ENCODE measurements at regions not wholly inside any gene's neighbourhood (a gene's known extent, or its start where the extent isn't known, plus 50 kb on each side); places are given as distances from the start of the nearest gene placed in this dataset.
"Not testable (repeated sequence)": the region's sequence is repeated elsewhere in the genome, so short reads cannot be mapped to it uniquely, and the experiment has no call there.

- H3K27me3 Mint-ChIP-seq, result no peaks in the 10 kb centered on the region
- H3K4me3 Mint-ChIP-seq, result no peak overlapping the region
- peaks cover 3% of the 10 kb centered on the region for H3K9me3 Mint-ChIP-seq
- H3K4me1 Mint-ChIP-seq, result no peaks in the 10 kb centered on the region
- ChIA-PET CTCF (no interaction called here), POLR2A (no interaction called here)
- no peak for DNase-seq
- no peaks in the 10 kb centered on the region for H3K36me3 Mint-ChIP-seq (ENCODE audit: low read depth)
- H3K27ac Mint-ChIP-seq, result no peak overlapping the region
Measured at GRCh38 chr5:24141046-24141445, 503.7 kb downstream of the CDH10 start.

- H3K27ac Mint-ChIP-seq, result no peak overlapping the region
- no peak overlapping the region for H3K4me3 Mint-ChIP-seq
- no peaks in the 10 kb centered on the region for H3K27me3 Mint-ChIP-seq
- CTCF ChIA-PET, result no interaction called here
- no peak for DNase-seq
- no peaks in the 10 kb centered on the region for H3K36me3 Mint-ChIP-seq (ENCODE audit: low read depth)
- no peaks in the 10 kb centered on the region for H3K4me1 Mint-ChIP-seq
- H3K9me3 Mint-ChIP-seq, result peaks cover 3% of the 10 kb centered on the region
- POLR2A ChIA-PET, result no interaction called here
Measured at GRCh38 chr5:24142341-24142740, 502.4 kb downstream of the CDH10 start.

- H3K9me3 Mint-ChIP-seq, result peaks cover 4% of the 10 kb centered on the region
- no peaks in the 10 kb centered on the region for H3K27me3 Mint-ChIP-seq
- no peaks in the 10 kb centered on the region for H3K4me1 Mint-ChIP-seq
- CTCF ChIA-PET, result no interaction called here
- H3K27ac Mint-ChIP-seq, result no peak overlapping the region
- DNase-seq, result no peak
- H3K36me3 Mint-ChIP-seq (ENCODE audit: low read depth), result no peaks in the 10 kb centered on the region
- no peak overlapping the region for H3K4me3 Mint-ChIP-seq
- POLR2A ChIA-PET, result no interaction called here
Measured at GRCh38 chr5:24145806-24146205, 499.0 kb downstream of the CDH10 start.

- no peak overlapping the region for H3K27ac Mint-ChIP-seq
Measured at GRCh38 chr5:24161559-24161958, 483.2 kb downstream of the CDH10 start.

GRCh38 chr5:24162343-24162742 lies 482.4 kb downstream of the CDH10 start:
- no peak for DNase-seq
- Mint-ChIP-seq H3K27ac (no peak overlapping the region), H3K4me3 (no peak overlapping the region), H3K9me3 (peaks cover 14% of the 10 kb centered on the region), H3K27me3 (no peaks in the 10 kb centered on the region), H3K4me1 (no peaks in the 10 kb centered on the region), H3K36me3 (ENCODE audit: low read depth) (no peaks in the 10 kb centered on the region)
- POLR2A ChIA-PET, result no interaction called here
- CTCF ChIA-PET, result no interaction called here

More at GRCh38 chr5:24161559-24161958, 483.2 kb downstream of the CDH10 start:
- no peaks in the 10 kb centered on the region for H3K4me1 Mint-ChIP-seq
- ChIA-PET POLR2A (no interaction called here), CTCF (no interaction called here)
- H3K27me3 Mint-ChIP-seq, result no peaks in the 10 kb centered on the region
- peaks cover 14% of the 10 kb centered on the region for H3K9me3 Mint-ChIP-seq
- DNase-seq, result no peak
- H3K36me3 Mint-ChIP-seq (ENCODE audit: low read depth), result no peaks in the 10 kb centered on the region
- H3K4me3 Mint-ChIP-seq, result no peak overlapping the region

GRCh38 chr5:24163091-24163490 lies 481.7 kb downstream of the CDH10 start:
- no peaks in the 10 kb centered on the region for H3K36me3 Mint-ChIP-seq (ENCODE audit: low read depth)
- no peaks in the 10 kb centered on the region for H3K4me1 Mint-ChIP-seq
- no peak overlapping the region for H3K27ac Mint-ChIP-seq
- no peak for DNase-seq
- H3K9me3 Mint-ChIP-seq, result peaks cover 14% of the 10 kb centered on the region
- no peak overlapping the region for H3K4me3 Mint-ChIP-seq
- no peaks in the 10 kb centered on the region for H3K27me3 Mint-ChIP-seq
- POLR2A ChIA-PET, result no interaction called here
- CTCF ChIA-PET, result no interaction called here

- ChIA-PET CTCF (no interaction called here), POLR2A (no interaction called here)
- H3K36me3 Mint-ChIP-seq (ENCODE audit: low read depth), result no peaks in the 10 kb centered on the region
- H3K27me3 Mint-ChIP-seq, result no peaks in the 10 kb centered on the region
- H3K9me3 Mint-ChIP-seq, result peaks cover 14% of the 10 kb centered on the region
- no peaks in the 10 kb centered on the region for H3K4me1 Mint-ChIP-seq
- no peak overlapping the region for H3K4me3 Mint-ChIP-seq
- no peak overlapping the region for H3K27ac Mint-ChIP-seq
- no peak for DNase-seq
Measured at GRCh38 chr5:24167806-24168205, 477.0 kb downstream of the CDH10 start.

GRCh38 chr5:24170026-24170425 lies 474.8 kb downstream of the CDH10 start:
- DNase-seq, result no peak
- no peaks in the 10 kb centered on the region for H3K4me1 Mint-ChIP-seq
- peaks cover 11% of the 10 kb centered on the region for H3K9me3 Mint-ChIP-seq
- no peaks in the 10 kb centered on the region for H3K27me3 Mint-ChIP-seq
- no peak overlapping the region for H3K27ac Mint-ChIP-seq
- no peaks in the 10 kb centered on the region for H3K36me3 Mint-ChIP-seq (ENCODE audit: low read depth)
- ChIA-PET POLR2A (no interaction called here), CTCF (no interaction called here)
- no peak overlapping the region for H3K4me3 Mint-ChIP-seq

GRCh38 chr5:24170930-24171329 lies 473.8 kb downstream of the CDH10 start:
- H3K4me3 Mint-ChIP-seq; H3K27me3 Mint-ChIP-seq; H3K27ac Mint-ChIP-seq; DNase-seq; H3K4me1 Mint-ChIP-seq; H3K36me3 Mint-ChIP-seq (ENCODE audit: low read depth); CTCF ChIA-PET; POLR2A ChIA-PET: not testable (repeated sequence)
- H3K9me3 Mint-ChIP-seq, result peaks cover 11% of the 10 kb centered on the region

GRCh38 chr5:24177821-24178220 lies 467.0 kb downstream of the CDH10 start:
- CTCF ChIA-PET, result no interaction called here
- POLR2A ChIA-PET, result no interaction called here
- H3K4me1 Mint-ChIP-seq, result no peaks in the 10 kb centered on the region
- H3K36me3 Mint-ChIP-seq (ENCODE audit: low read depth), result no peaks in the 10 kb centered on the region
- H3K27me3 Mint-ChIP-seq, result no peaks in the 10 kb centered on the region
- no peak overlapping the region for H3K27ac Mint-ChIP-seq
- no peak overlapping the region for H3K4me3 Mint-ChIP-seq
- DNase-seq, result no peak
- no peaks in the 10 kb centered on the region for H3K9me3 Mint-ChIP-seq

GRCh38 chr5:24183981-24184380 lies 460.8 kb downstream of the CDH10 start:
- ChIA-PET POLR2A (no interaction called here), CTCF (no interaction called here)
- DNase-seq, result no peak
- Mint-ChIP-seq H3K4me3 (no peak overlapping the region), H3K36me3 (ENCODE audit: low read depth) (no peaks in the 10 kb centered on the region), H3K4me1 (no peaks in the 10 kb centered on the region), H3K9me3 (peaks cover 7% of the 10 kb centered on the region), H3K27ac (no peak overlapping the region), H3K27me3 (no peaks in the 10 kb centered on the region)

GRCh38 chr5:24188216-24188925 lies 456.4 kb downstream of the CDH10 start:
- DNase-seq, result no peak
- ChIA-PET CTCF (no interaction called here), POLR2A (no interaction called here)
- Mint-ChIP-seq H3K4me3 (no peak overlapping the region), H3K9me3 (peaks cover 7% of the 10 kb centered on the region), H3K4me1 (no peaks in the 10 kb centered on the region), H3K27ac (no peak overlapping the region), H3K36me3 (ENCODE audit: low read depth) (no peaks in the 10 kb centered on the region), H3K27me3 (no peaks in the 10 kb centered on the region)

GRCh38 chr5:24196789-24197188 lies 448.0 kb downstream of the CDH10 start:
- no peak overlapping the region for H3K4me3 Mint-ChIP-seq

GRCh38 chr5:24208686-24209106 lies 436.1 kb downstream of the CDH10 start:
- POLR2A ChIA-PET, result no interaction called here
- no peaks in the 10 kb centered on the region for H3K4me1 Mint-ChIP-seq
- no peaks in the 10 kb centered on the region for H3K27me3 Mint-ChIP-seq
- no peak overlapping the region for H3K4me3 Mint-ChIP-seq
- no peaks in the 10 kb centered on the region for H3K36me3 Mint-ChIP-seq (ENCODE audit: low read depth)
- no peak overlapping the region for H3K27ac Mint-ChIP-seq
- CTCF ChIA-PET, result no interaction called here
- DNase-seq, result no peak
- peaks cover 11% of the 10 kb centered on the region for H3K9me3 Mint-ChIP-seq

More at GRCh38 chr5:24196789-24197188, 448.0 kb downstream of the CDH10 start:
- no peaks in the 10 kb centered on the region for H3K4me1 Mint-ChIP-seq
- DNase-seq, result no peak
- ChIA-PET CTCF (no interaction called here), POLR2A (no interaction called here)
- peaks cover 10% of the 10 kb centered on the region for H3K9me3 Mint-ChIP-seq
- H3K27ac Mint-ChIP-seq, result no peak overlapping the region
- no peaks in the 10 kb centered on the region for H3K27me3 Mint-ChIP-seq
- H3K36me3 Mint-ChIP-seq (ENCODE audit: low read depth), result no peaks in the 10 kb centered on the region

All from activated CD4-positive, alpha-beta T cell treated with anti-CD3 and anti-CD28 coated beads, Interleukin-2, amount 10 ng/mL, durations not matched to agents 7 days and 5 days (primary cell).